ENCODE measurements at regions not wholly inside any gene's neighbourhood (a gene's known extent, or its start where the extent isn't known, plus 50 kb on each side); places are given as distances from the start of the nearest gene placed in this dataset.

DNA sequence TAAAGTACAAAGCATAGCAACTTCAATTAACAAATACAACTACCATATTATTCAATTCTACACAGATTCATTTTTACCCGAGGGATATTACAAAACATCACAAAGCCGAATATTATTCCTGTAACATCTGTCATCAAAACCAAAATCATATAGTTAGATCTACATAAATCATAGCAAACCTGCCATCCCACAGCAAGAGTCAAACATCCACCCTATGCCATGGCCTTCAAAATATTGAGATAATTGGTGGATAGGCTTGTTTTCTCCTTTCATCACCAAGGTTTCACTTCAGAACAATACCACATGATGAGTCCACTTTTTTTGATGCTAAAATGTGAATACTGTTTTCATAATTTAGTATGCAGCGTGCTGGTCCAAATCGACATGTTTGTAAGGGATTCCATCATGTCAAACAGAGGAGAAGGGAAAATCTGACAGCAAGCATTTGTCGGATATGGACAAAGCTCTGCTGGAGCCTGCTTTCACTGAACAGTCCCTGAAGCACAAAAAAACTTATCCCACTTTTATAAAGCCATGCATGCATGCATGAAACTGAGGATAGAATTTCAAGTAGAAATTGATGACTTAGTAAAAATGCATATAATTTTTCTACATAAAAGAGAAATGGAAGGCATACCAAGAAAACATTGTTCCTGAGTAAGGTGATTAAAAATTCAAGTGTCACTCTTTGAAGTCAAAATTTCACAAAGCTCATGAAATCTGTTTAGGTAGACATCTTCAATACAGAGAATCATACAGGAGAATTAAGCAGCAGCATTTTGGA lies 494.1 kb downstream of the HACE1 start:
- H3K27ac Mint-ChIP-seq, result no peak overlapping the region
- H3K36me3 Mint-ChIP-seq, result no peaks in the 10 kb centered on the region
- no peaks in the 10 kb centered on the region for H3K9me3 Mint-ChIP-seq
- TF ChIP-seq, protein P1, sequence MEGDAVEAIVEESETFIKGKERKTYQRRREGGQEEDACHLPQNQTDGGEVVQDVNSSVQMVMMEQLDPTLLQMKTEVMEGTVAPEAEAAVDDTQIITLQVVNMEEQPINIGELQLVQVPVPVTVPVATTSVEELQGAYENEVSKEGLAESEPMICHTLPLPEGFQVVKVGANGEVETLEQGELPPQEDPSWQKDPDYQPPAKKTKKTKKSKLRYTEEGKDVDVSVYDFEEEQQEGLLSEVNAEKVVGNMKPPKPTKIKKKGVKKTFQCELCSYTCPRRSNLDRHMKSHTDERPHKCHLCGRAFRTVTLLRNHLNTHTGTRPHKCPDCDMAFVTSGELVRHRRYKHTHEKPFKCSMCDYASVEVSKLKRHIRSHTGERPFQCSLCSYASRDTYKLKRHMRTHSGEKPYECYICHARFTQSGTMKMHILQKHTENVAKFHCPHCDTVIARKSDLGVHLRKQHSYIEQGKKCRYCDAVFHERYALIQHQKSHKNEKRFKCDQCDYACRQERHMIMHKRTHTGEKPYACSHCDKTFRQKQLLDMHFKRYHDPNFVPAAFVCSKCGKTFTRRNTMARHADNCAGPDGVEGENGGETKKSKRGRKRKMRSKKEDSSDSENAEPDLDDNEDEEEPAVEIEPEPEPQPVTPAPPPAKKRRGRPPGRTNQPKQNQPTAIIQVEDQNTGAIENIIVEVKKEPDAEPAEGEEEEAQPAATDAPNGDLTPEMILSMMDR (conservative IDR thresholded peaks at IDR 0.05), result no peak
- H3K4me1 Mint-ChIP-seq (ENCODE audit: unreplicated experiment), result peaks cover 4% of the 10 kb centered on the region
- DNase-seq (ENCODE audit: extremely low spot score, unreplicated experiment), result no peak
- H3K27me3 Mint-ChIP-seq, result peaks cover 16% of the 10 kb centered on the region
- H3K4me3 Mint-ChIP-seq, result no peak overlapping the region

GRCh38 chr6:104357928-104358327 lies 501.8 kb downstream of the HACE1 start:
- Mint-ChIP-seq H3K4me1 (ENCODE audit: unreplicated experiment) (no peaks in the 10 kb centered on the region), H3K27ac (no peak overlapping the region), H3K4me3 (no peak overlapping the region), H3K9me3 (no peaks in the 10 kb centered on the region), H3K36me3 (no peaks in the 10 kb centered on the region), H3K27me3 (no peaks in the 10 kb centered on the region)
- TF ChIP-seq, protein P1 (conservative IDR thresholded peaks at IDR 0.05), result no peak
- DNase-seq (ENCODE audit: extremely low spot score, unreplicated experiment), result no peak

GRCh38 chr6:104356197-104356596 lies 503.5 kb downstream of the HACE1 start:
- Mint-ChIP-seq H3K4me3 (no peak overlapping the region), H3K9me3 (no peaks in the 10 kb centered on the region), H3K36me3 (no peaks in the 10 kb centered on the region), H3K27me3 (no peaks in the 10 kb centered on the region), H3K4me1 (ENCODE audit: unreplicated experiment) (no peaks in the 10 kb centered on the region), H3K27ac (no peak overlapping the region)
- no peak for DNase-seq (ENCODE audit: extremely low spot score, unreplicated experiment)
- TF ChIP-seq, protein P1 (conservative IDR thresholded peaks at IDR 0.05), result no peak

DNA sequence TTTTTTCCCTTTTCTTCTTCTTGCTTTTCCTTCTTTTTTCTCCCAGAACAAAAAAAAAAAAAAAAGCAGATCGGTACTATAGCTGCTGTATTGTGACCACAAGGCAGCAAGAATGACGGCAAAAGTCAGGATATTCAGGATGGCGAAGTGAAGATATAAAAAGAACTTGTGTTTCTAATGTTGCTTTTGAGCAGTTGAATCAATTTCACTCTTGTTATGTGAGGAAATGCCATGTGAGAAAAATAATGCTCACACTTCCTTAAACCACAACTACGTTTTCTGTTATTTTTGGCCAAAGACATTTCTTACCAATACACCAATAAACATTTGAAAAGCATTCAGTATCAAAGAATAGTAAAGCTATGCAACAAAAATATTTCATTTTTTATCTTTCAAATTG lies 510.5 kb downstream of the HACE1 start:
- DNase-seq (ENCODE audit: extremely low spot score, unreplicated experiment), result no peak
- Mint-ChIP-seq H3K4me1 (ENCODE audit: unreplicated experiment) (no peaks in the 10 kb centered on the region), H3K4me3 (no peak overlapping the region), H3K27ac (no peak overlapping the region), H3K36me3 (no peaks in the 10 kb centered on the region), H3K27me3 (no peaks in the 10 kb centered on the region), H3K9me3 (peaks cover under 1% of the 10 kb centered on the region)
- TF ChIP-seq, protein P1 (conservative IDR thresholded peaks at IDR 0.05), result no peak

GRCh38 chr6:104344223-104344622 lies 515.5 kb downstream of the HACE1 start:
- Mint-ChIP-seq H3K36me3 (no peaks in the 10 kb centered on the region), H3K9me3 (peaks cover 5% of the 10 kb centered on the region), H3K27me3 (no peaks in the 10 kb centered on the region), H3K27ac (no peak overlapping the region), H3K4me1 (ENCODE audit: unreplicated experiment) (no peaks in the 10 kb centered on the region), H3K4me3 (no peak overlapping the region)
- TF ChIP-seq, protein P1 (conservative IDR thresholded peaks at IDR 0.05), result no peak
- no peak for DNase-seq (ENCODE audit: extremely low spot score, unreplicated experiment)

Measured in type B pancreatic cell (in vitro differentiated cells).